ENCODE measurements at regions not wholly inside any gene's neighbourhood (a gene's known extent, or its start where the extent isn't known, plus 50 kb on each side); places are given as distances from the start of the nearest gene placed in this dataset.

DNA sequence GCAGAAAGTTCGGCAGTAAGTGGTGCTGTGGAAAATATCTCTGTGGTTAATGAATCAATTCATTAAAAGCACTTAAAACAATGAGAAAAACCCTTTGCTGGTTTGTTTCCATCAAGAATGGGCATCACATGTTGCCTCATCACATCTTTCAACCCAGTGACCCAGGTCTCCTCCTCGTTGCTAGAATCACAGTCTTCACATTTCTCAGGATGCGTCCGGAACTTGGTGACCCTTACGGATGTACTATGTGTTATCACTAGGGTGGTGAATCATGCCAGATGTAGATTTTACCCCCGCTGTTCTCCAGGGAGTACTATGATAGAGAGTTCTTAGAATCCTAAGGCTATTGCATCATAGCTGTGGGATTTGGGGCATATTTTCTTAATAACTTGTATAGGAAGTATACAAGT is 217.9 kb upstream of the KLF4 start:
- TF ChIP-seq YY1 (IDR thresholded peaks at IDR 0.05; ENCODE audit: insufficient read depth, insufficient read length) (no peak), ZNF274 (IDR thresholded peaks at IDR 0.05; ENCODE audit: low read depth, low read length) (no peak), SUZ12 (IDR thresholded peaks at IDR 0.05; ENCODE audit: extremely low read depth, insufficient read depth, insufficient read length) (no peak)
- DNase-seq (ENCODE audit: low read depth, low spot score), result no peak
- H3K9ac ChIP-seq (ENCODE audit: insufficient read length, low read depth), result no peak overlapping the region

GRCh38 chr9:107706701-107707427 is 217.3 kb upstream of the KLF4 start:
- Histone ChIP-seq H3K36me3 (ENCODE audit: insufficient read depth, insufficient read length, low read length) (no peaks in the 10 kb centered on the region), H3K4me1 (ENCODE audit: insufficient read depth, insufficient read length) (no peaks in the 10 kb centered on the region), H3K9me3 (ENCODE audit: insufficient read depth, low read length) (no peaks in the 10 kb centered on the region), H3K4me3 (ENCODE audit: insufficient read length, low read depth) (no peak overlapping the region), H3K27me3 (ENCODE audit: insufficient read depth, insufficient read length) (no peaks in the 10 kb centered on the region), H3K9ac (ENCODE audit: insufficient read length, low read depth) (no peak overlapping the region)
- TF ChIP-seq ZNF274 (IDR thresholded peaks at IDR 0.05; ENCODE audit: low read depth, low read length), result no peak
- TF ChIP-seq YY1 (IDR thresholded peaks at IDR 0.05; ENCODE audit: insufficient read depth, insufficient read length), result no peak
- TF ChIP-seq SUZ12 (IDR thresholded peaks at IDR 0.05; ENCODE audit: extremely low read depth, insufficient read depth, insufficient read length), result no peak
- DNase-seq (ENCODE audit: low read depth, low spot score), result no peak

More for the DNA sequence above, 217.9 kb upstream of the KLF4 start:
- H3K27me3 ChIP-seq (ENCODE audit: insufficient read depth, insufficient read length), result no peaks in the 10 kb centered on the region
- H3K4me3 ChIP-seq (ENCODE audit: insufficient read length, low read depth), result no peak overlapping the region
- peaks cover under 1% of the 10 kb centered on the region for H3K4me1 ChIP-seq (ENCODE audit: insufficient read depth, insufficient read length)
- no peaks in the 10 kb centered on the region for H3K36me3 ChIP-seq (ENCODE audit: insufficient read depth, insufficient read length, low read length)
- H3K9me3 ChIP-seq (ENCODE audit: insufficient read depth, low read length), result no peaks in the 10 kb centered on the region

GRCh38 chr9:107705521-107705920 is 216.0 kb upstream of the KLF4 start:
- no peaks in the 10 kb centered on the region for H3K4me1 ChIP-seq (ENCODE audit: insufficient read depth, insufficient read length)
- no peaks in the 10 kb centered on the region for H3K9me3 ChIP-seq (ENCODE audit: insufficient read depth, low read length)
- no peak overlapping the region for H3K9ac ChIP-seq (ENCODE audit: insufficient read length, low read depth)
- no peak for TF ChIP-seq SUZ12 (IDR thresholded peaks at IDR 0.05; ENCODE audit: extremely low read depth, insufficient read depth, insufficient read length)
- TF ChIP-seq YY1 (IDR thresholded peaks at IDR 0.05; ENCODE audit: insufficient read depth, insufficient read length), result no peak
- TF ChIP-seq ZNF274 (IDR thresholded peaks at IDR 0.05; ENCODE audit: low read depth, low read length), result no peak
- no peaks in the 10 kb centered on the region for H3K36me3 ChIP-seq (ENCODE audit: insufficient read depth, insufficient read length, low read length)
- no peaks in the 10 kb centered on the region for H3K27me3 ChIP-seq (ENCODE audit: insufficient read depth, insufficient read length)
- H3K4me3 ChIP-seq (ENCODE audit: insufficient read length, low read depth), result no peak overlapping the region
- DNase-seq (ENCODE audit: low read depth, low spot score), result no peak

- no peaks in the 10 kb centered on the region for H3K4me1 ChIP-seq (ENCODE audit: insufficient read depth, insufficient read length)
- no peaks in the 10 kb centered on the region for H3K9me3 ChIP-seq (ENCODE audit: insufficient read depth, low read length)
- no peaks in the 10 kb centered on the region for H3K36me3 ChIP-seq (ENCODE audit: insufficient read depth, insufficient read length, low read length)
- TF ChIP-seq ZNF274 (IDR thresholded peaks at IDR 0.05; ENCODE audit: low read depth, low read length) (no peak), YY1 (IDR thresholded peaks at IDR 0.05; ENCODE audit: insufficient read depth, insufficient read length) (no peak), SUZ12 (IDR thresholded peaks at IDR 0.05; ENCODE audit: extremely low read depth, insufficient read depth, insufficient read length) (no peak)
- no peak overlapping the region for H3K9ac ChIP-seq (ENCODE audit: insufficient read length, low read depth)
- H3K27me3 ChIP-seq (ENCODE audit: insufficient read depth, insufficient read length), result no peaks in the 10 kb centered on the region
- no peak overlapping the region for H3K4me3 ChIP-seq (ENCODE audit: insufficient read length, low read depth)
- no peak for DNase-seq (ENCODE audit: low read depth, low spot score)
These were observed 215.2 kb upstream of the KLF4 start for GRCh38 chr9:107704774-107705173.

DNA sequence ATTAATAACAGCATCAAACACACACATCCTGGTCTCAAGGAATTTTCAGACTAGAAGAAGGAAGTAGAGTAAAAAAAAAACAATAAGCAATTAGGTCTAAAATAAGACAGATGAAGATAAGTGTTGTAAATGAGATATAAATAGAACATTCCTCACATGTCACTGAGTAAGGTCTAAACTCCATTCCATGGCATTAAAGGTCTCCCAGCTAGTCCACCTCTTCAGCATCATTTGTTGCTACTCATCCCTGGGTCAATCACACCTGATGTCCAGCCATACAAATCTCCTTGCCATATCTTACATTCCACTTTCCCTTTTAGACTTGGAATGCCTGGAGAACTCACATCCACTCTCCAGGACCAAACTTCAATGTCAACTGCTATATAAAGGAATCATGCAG is 214.1 kb upstream of the KLF4 start:
- TF ChIP-seq ZNF274 (IDR thresholded peaks at IDR 0.05; ENCODE audit: low read depth, low read length), result no peak
- TF ChIP-seq SUZ12 (IDR thresholded peaks at IDR 0.05; ENCODE audit: extremely low read depth, insufficient read depth, insufficient read length), result no peak
- TF ChIP-seq YY1 (IDR thresholded peaks at IDR 0.05; ENCODE audit: insufficient read depth, insufficient read length), result no peak
- Histone ChIP-seq H3K9ac (ENCODE audit: insufficient read length, low read depth) (no peak overlapping the region), H3K27me3 (ENCODE audit: insufficient read depth, insufficient read length) (no peaks in the 10 kb centered on the region), H3K9me3 (ENCODE audit: insufficient read depth, low read length) (no peaks in the 10 kb centered on the region), H3K36me3 (ENCODE audit: insufficient read depth, insufficient read length, low read length) (no peaks in the 10 kb centered on the region), H3K4me1 (ENCODE audit: insufficient read depth, insufficient read length) (no peaks in the 10 kb centered on the region), H3K4me3 (ENCODE audit: insufficient read length, low read depth) (no peak overlapping the region)
- DNase-seq (ENCODE audit: low read depth, low spot score), result no peak

- Histone ChIP-seq H3K9ac (ENCODE audit: insufficient read length, low read depth) (no peak overlapping the region), H3K9me3 (ENCODE audit: insufficient read depth, low read length) (no peaks in the 10 kb centered on the region), H3K36me3 (ENCODE audit: insufficient read depth, insufficient read length, low read length) (no peaks in the 10 kb centered on the region), H3K27me3 (ENCODE audit: insufficient read depth, insufficient read length) (no peaks in the 10 kb centered on the region), H3K4me3 (ENCODE audit: insufficient read length, low read depth) (no peak overlapping the region), H3K4me1 (ENCODE audit: insufficient read depth, insufficient read length) (no peaks in the 10 kb centered on the region)
- DNase-seq (ENCODE audit: low read depth, low spot score), result no peak
- TF ChIP-seq YY1 (IDR thresholded peaks at IDR 0.05; ENCODE audit: insufficient read depth, insufficient read length), result no peak
- no peak for TF ChIP-seq SUZ12 (IDR thresholded peaks at IDR 0.05; ENCODE audit: extremely low read depth, insufficient read depth, insufficient read length)
These were observed 211.3 kb upstream of the KLF4 start for GRCh38 chr9:107700847-107701246.

DNA sequence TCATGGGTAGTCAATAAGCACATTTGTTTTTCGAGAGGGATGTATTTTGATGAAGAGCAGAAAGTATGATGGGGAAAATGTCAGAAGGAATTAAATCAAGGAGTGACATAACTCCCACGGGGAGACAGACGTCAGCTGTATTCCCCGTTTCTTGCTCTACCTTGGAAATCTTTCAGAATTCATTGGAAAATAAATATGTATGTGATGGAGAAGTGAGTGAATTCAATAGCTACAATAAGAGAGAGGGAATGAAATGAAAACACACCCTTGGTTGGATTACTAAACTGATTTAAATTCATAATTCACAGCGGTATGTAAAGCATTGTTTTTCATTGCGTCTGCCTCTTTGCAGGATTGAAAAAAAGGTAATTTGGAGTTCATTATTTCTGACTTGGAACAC is 209.7 kb upstream of the KLF4 start:
- DNase-seq (ENCODE audit: low read depth, low spot score), result no peak
- Histone ChIP-seq H3K4me3 (ENCODE audit: insufficient read length, low read depth) (no peak overlapping the region), H3K9me3 (ENCODE audit: insufficient read depth, low read length) (no peaks in the 10 kb centered on the region), H3K36me3 (ENCODE audit: insufficient read depth, insufficient read length, low read length) (no peaks in the 10 kb centered on the region), H3K4me1 (ENCODE audit: insufficient read depth, insufficient read length) (no peaks in the 10 kb centered on the region), H3K27me3 (ENCODE audit: insufficient read depth, insufficient read length) (no peaks in the 10 kb centered on the region), H3K9ac (ENCODE audit: insufficient read length, low read depth) (no peak overlapping the region)
- no peak for TF ChIP-seq SUZ12 (IDR thresholded peaks at IDR 0.05; ENCODE audit: extremely low read depth, insufficient read depth, insufficient read length)
- no peak for TF ChIP-seq ZNF274 (IDR thresholded peaks at IDR 0.05; ENCODE audit: low read depth, low read length)
- no peak for TF ChIP-seq YY1 (IDR thresholded peaks at IDR 0.05; ENCODE audit: insufficient read depth, insufficient read length)

All from NT2/D1 (cell line).